H1 (cell line): ENCODE measurements at regions not wholly inside any gene's neighbourhood (a gene's known extent, or its start where the extent isn't known, plus 50 kb on each side); places are given as distances from the start of the nearest gene placed in this dataset.
"Not testable (repeated sequence)": the region's sequence is repeated elsewhere in the genome, so short reads cannot be mapped to it uniquely, and the experiment has no call there.

Experiments used
- CTCF ChIA-PET: fragments of 300-600 bp; sonication (Branson Sonifier 250); formaldehyde crosslinking; loops from one replicate; lab custom pipeline; 2021; ENCODE audit not compliant: partially characterized antibody; lab: Charles Lee
- POLR2A ChIA-PET: fragments of 300-600 bp; sonication (Branson Sonifier 250); formaldehyde crosslinking; loops from one replicate; lab custom pipeline; 2021; ENCODE audit warnings: inconsistent platforms; ENCODE audit not compliant: partially characterized antibody; lab: Charles Lee
- DNase-seq, 2 experiments: peaks; one replicate each; pipeline versions ENCODE4 v3.0.0 to v3.0.0-alpha.2; 2010 to 2022; ENCODE audit warnings: low spot score in 2 of 2, low read depth in 1 of 2, mixed read lengths in 1 of 2
- FAIRE-seq: peaks from 2 replicates; lab custom pipeline; 2011; peaks lifted over from hg19 to GRCh38; lab: Jason Lieb, UNC
- H2AFZ ChIP-seq: 2 replicates; pipeline ENCODE4 v1.8.1; 2012; ENCODE audit warnings: low read length, inconsistent platforms
- H2AK5ac ChIP-seq: 2 replicates; pipeline ENCODE4 v1.6.1; 2013; ENCODE audit warnings: low read depth, low read length
- H2BK120ac ChIP-seq: replicated peaks from 2 replicates; pipeline ENCODE3; 2013; ENCODE audit warnings: low read depth, low read length, inconsistent platforms
- H2BK12ac ChIP-seq: 2 replicates; pipeline ENCODE4 v1.6.1; 2013; ENCODE audit warnings: low read depth, low read length
- H2BK15ac ChIP-seq: 2 replicates; pipeline ENCODE4 v1.6.1; 2013; ENCODE audit warnings: low read length
- H2BK20ac ChIP-seq: 2 replicates; pipeline ENCODE4 v1.6.1; 2013; ENCODE audit warnings: low read length
- H2BK5ac ChIP-seq: 2 replicates; pipeline ENCODE4 v1.6.1; 2013; ENCODE audit warnings: low read depth, low read length
- H3K14ac ChIP-seq: 2 replicates; pipeline ENCODE4 v1.6.1; 2013; ENCODE audit warnings: inconsistent platforms; ENCODE audit not compliant: insufficient read length
- H3K18ac ChIP-seq: 2 replicates; pipeline ENCODE4 v1.6.1; 2013; ENCODE audit warnings: low read length; ENCODE audit errors: extremely low read depth
- H3K23ac ChIP-seq: 2 replicates; pipeline ENCODE4 v1.6.1; 2013; ENCODE audit warnings: inconsistent platforms; ENCODE audit not compliant: insufficient read length
- H3K23me2 ChIP-seq: 2 replicates; pipeline ENCODE4 v1.6.1; 2013; ENCODE audit warnings: low read depth, low read length
- H3K27ac ChIP-seq: 2 replicates; pipeline ENCODE4 v1.6.1; 2011; ENCODE audit warnings: low read depth, low read length, inconsistent platforms
- H3K27me3 ChIP-seq, 4 experiments: replicated peaks in 1 of 4; 1 replicate in 1 of 4; 2 replicates in 3 of 4; pipeline versions ENCODE4 v1.6.1 to v1.8.1; 2011 to 2013; ENCODE audit warnings: low read length in 3 of 4, mild to moderate bottlenecking in 3 of 4, inconsistent platforms in 2 of 4, mixed read lengths in 2 of 4, moderate library complexity in 1 of 4; ENCODE audit not compliant: control insufficient read depth in 3 of 4, insufficient read depth in 3 of 4; ENCODE audit errors: extremely low read depth in 1 of 4
- H3K36me3 ChIP-seq, 4 experiments: 2 replicates each; pipeline versions ENCODE4 v1.6.1 to v1.8.1; 2011 to 2013; ENCODE audit warnings: mild to moderate bottlenecking in 4 of 4, low read length in 3 of 4, moderate library complexity in 2 of 4, control low read depth in 1 of 4, inconsistent platforms in 1 of 4; ENCODE audit not compliant: insufficient read depth in 4 of 4, control insufficient read depth in 2 of 4
- H3K4ac ChIP-seq: replicated peaks from 2 replicates; pipeline ENCODE3; 2013; ENCODE audit warnings: low read length, low read depth, mixed read lengths, inconsistent platforms; ENCODE audit not compliant: insufficient read length
- H3K4me1 ChIP-seq, 4 experiments: replicated peaks in 1 of 4; 1 replicate in 1 of 4; 2 replicates in 3 of 4; pipeline versions ENCODE4 v1.6.1 to v1.8.1; 2011 to 2013; ENCODE audit warnings: low read length in 3 of 4, inconsistent platforms in 2 of 4, mixed read lengths in 1 of 4; ENCODE audit not compliant: insufficient read depth in 4 of 4, control insufficient read depth in 3 of 4
- H3K4me2 ChIP-seq, 2 experiments: 2 replicates each; pipeline versions ENCODE4 v1.6.1 to v1.8.1; 2011 to 2013; ENCODE audit warnings: low read depth in 2 of 2, low read length in 2 of 2, control low read depth in 1 of 2, inconsistent platforms in 1 of 2, mild to moderate bottlenecking in 1 of 2; ENCODE audit not compliant: insufficient read depth in 1 of 2
- H3K4me3 ChIP-seq, 4 experiments: fragments of 200-600, 300-600 bp in 1 of 4; sonication (generic), shearing (Covaris generic), sonication (Bioruptor Twin) in 1 of 4; 2 replicates each; pipeline versions ENCODE4 v1.5.1 to v1.8.1; 2011 to 2016; ENCODE audit warnings: low read length in 4 of 4, low read depth in 3 of 4, control low read depth in 2 of 4, inconsistent platforms in 2 of 4, mild to moderate bottlenecking in 2 of 4, mixed read lengths in 1 of 4, moderate library complexity in 1 of 4; ENCODE audit not compliant: insufficient read depth in 2 of 4; ENCODE audit errors: extremely low read depth in 1 of 4
- H3K56ac ChIP-seq: replicated peaks from 2 replicates; pipeline ENCODE3; 2013; ENCODE audit warnings: low read depth, mild to moderate bottlenecking, mixed read lengths, low read length, inconsistent platforms; ENCODE audit not compliant: insufficient read length
- H3K79me1 ChIP-seq: 2 replicates; pipeline ENCODE4 v1.6.1; 2013; ENCODE audit warnings: low read depth, low read length, control low read depth
- H3K79me2 ChIP-seq, 2 experiments: 2 replicates each; pipeline versions ENCODE4 v1.6.1 to v1.8.1; 2012 to 2013; ENCODE audit warnings: low read length in 2 of 2, mild to moderate bottlenecking in 2 of 2, inconsistent platforms in 1 of 2; ENCODE audit not compliant: insufficient read depth in 2 of 2, control insufficient read depth in 1 of 2
- H3K9ac ChIP-seq, 4 experiments: replicated peaks in 1 of 4; 1 replicate in 1 of 4; 2 replicates in 3 of 4; pipeline versions ENCODE4 v1.6.1 to v1.8.1; 2011 to 2013; ENCODE audit warnings: low read depth in 3 of 4, low read length in 3 of 4, control low read depth in 2 of 4, mild to moderate bottlenecking in 2 of 4, moderate library complexity in 2 of 4, inconsistent platforms in 1 of 4; ENCODE audit errors: extremely low read depth in 1 of 4
- H3K9me3 ChIP-seq, 2 experiments: 2 replicates each; pipeline versions ENCODE4 v1.6.1 to v1.8.1; 2012 to 2013; ENCODE audit warnings: mild to moderate bottlenecking in 2 of 2, moderate library complexity in 2 of 2, control low read depth in 1 of 2, inconsistent platforms in 1 of 2, low read depth in 1 of 2, low read length in 1 of 2, mixed read lengths in 1 of 2; ENCODE audit not compliant: insufficient read depth in 2 of 2
- H4K20me1 ChIP-seq, 2 experiments: replicated peaks in 1 of 2; 2 replicates each; pipeline versions ENCODE3 to v1.8.1; 2011 to 2013; ENCODE audit warnings: inconsistent platforms in 2 of 2, low read length in 2 of 2, mild to moderate bottlenecking in 1 of 2; ENCODE audit not compliant: insufficient read depth in 2 of 2, control insufficient read depth in 1 of 2
- H4K5ac ChIP-seq: 2 replicates; pipeline ENCODE4 v1.6.1; 2013; ENCODE audit warnings: low read length, low read depth, mixed read lengths, inconsistent platforms; ENCODE audit not compliant: insufficient read length
- H4K8ac ChIP-seq: 2 replicates; pipeline ENCODE4 v1.8.0; 2013; ENCODE audit warnings: mild to moderate bottlenecking, moderate library complexity, low read length, inconsistent platforms; ENCODE audit not compliant: insufficient read depth; ENCODE audit errors: extremely low read depth
- H4K91ac ChIP-seq: replicated peaks from 2 replicates; pipeline ENCODE3; 2013; ENCODE audit warnings: low read length, mixed read lengths, inconsistent platforms; ENCODE audit not compliant: insufficient read length
- whole genome bisulfite sequencing, 2 experiments: shearing (Covaris generic) in 1 of 2; methylation state at CpG; one replicate each; pipeline versions ENCODE4 v1.1.6 to v1.1.7; 2013 to 2015; ENCODE audit warnings: low lambda C conversion rate in 2 of 2, mixed read lengths in 2 of 2, inconsistent platforms in 1 of 2, low coverage in 1 of 2, missing lambda C conversion rate in 1 of 2; ENCODE audit not compliant: insufficient replicate concordance in 2 of 2, insufficient coverage in 1 of 2, insufficient read length in 1 of 2; ENCODE audit errors: extremely low coverage in 1 of 2, missing lambda C conversion rate in 1 of 2; 5-methylcytosine and 5-hydroxymethylcytosine counted together

GRCh38 chr10:52945521-52945920 lies 172.9 kb upstream of the MBL2 start:
- H3K23me2 ChIP-seq, H3K27me3 ChIP-seq, H3K9ac ChIP-seq, H3K79me1 ChIP-seq, H3K4ac ChIP-seq, H3K9me3 ChIP-seq, H4K20me1 ChIP-seq, H2AFZ ChIP-seq, H3K18ac ChIP-seq, FAIRE-seq, H2BK12ac ChIP-seq, H4K5ac ChIP-seq, H3K4me2 ChIP-seq, H3K23ac ChIP-seq, H4K91ac ChIP-seq, H3K4me1 ChIP-seq, H3K27ac ChIP-seq, H3K14ac ChIP-seq, H2BK15ac ChIP-seq, POLR2A ChIA-PET, DNase-seq, H3K36me3 ChIP-seq, H2BK5ac ChIP-seq, H4K8ac ChIP-seq, H3K56ac ChIP-seq, H3K79me2 ChIP-seq, H2AK5ac ChIP-seq, H2BK20ac ChIP-seq, H3K4me3 ChIP-seq, H2BK120ac ChIP-seq: not testable (repeated sequence)
- whole genome bisulfite sequencing, 2 experiments: 91% methylated on average over 4 of the region's 4 CpGs; no CpG with 5 or more reads in 1 of the 2 experiments
- CTCF ChIA-PET: interaction anchor here (1.2 to 1.6 kb wide), 2 partner anchors 12 to 264 kb away, joined by 4 to 6 read pairs; no protein-coding TSS in a partner anchor
